Cerebellar cortex (tissue), 1 donor: ENCODE measurements at regions not wholly inside any gene's neighbourhood (a gene's known extent, or its start where the extent isn't known, plus 50 kb on each side); places are given as distances from the start of the nearest gene placed in this dataset.

Source experiments
- DNase-seq: peaks from one replicate; pipeline ENCODE4 v3.0.0-alpha.2; 2015; ENCODE audit warnings: low spot score

- no peak for DNase-seq
Observed at GRCh38 chr15:70277556-70277955, 179.8 kb upstream of the TLE3 start.

GRCh38 chr15:70276401-70276800 is 178.7 kb upstream of the TLE3 start:
- DNase-seq: no peak

- no peak for DNase-seq
Observed at GRCh38 chr15:70275461-70276138, 177.9 kb upstream of the TLE3 start.

GRCh38 chr15:70274908-70275307 is 177.2 kb upstream of the TLE3 start:
- no peak for DNase-seq

- DNase-seq: no peak
Observed at GRCh38 chr15:70274255-70274880, 176.7 kb upstream of the TLE3 start.

- no peak for DNase-seq
Observed at GRCh38 chr15:70273808-70274207, 176.1 kb upstream of the TLE3 start.

- DNase-seq: no peak
Observed at GRCh38 chr15:70272565-70273355, 175.0 kb upstream of the TLE3 start.

- peak; percentile 12 for DNase-seq
Observed at GRCh38 chr15:70271422-70272088, 173.8 kb upstream of the TLE3 start.

GRCh38 chr15:70270752-70271111 is 173.0 kb upstream of the TLE3 start:
- no peak for DNase-seq

- no peak for DNase-seq
Observed at GRCh38 chr15:70269991-70270751, 172.5 kb upstream of the TLE3 start.

GRCh38 chr15:70269311-70269911 is 171.7 kb upstream of the TLE3 start:
- no peak for DNase-seq

GRCh38 chr15:70268698-70269251 is 171.1 kb upstream of the TLE3 start:
- DNase-seq: no peak

- no peak for DNase-seq
Observed at GRCh38 chr15:70267879-70268278, 170.2 kb upstream of the TLE3 start.

GRCh38 chr15:70267306-70267705 is 169.6 kb upstream of the TLE3 start:
- DNase-seq: no peak

- no peak for DNase-seq
Observed at GRCh38 chr15:70266412-70267121, 168.8 kb upstream of the TLE3 start.

GRCh38 chr15:70265986-70266385 is 168.3 kb upstream of the TLE3 start:
- DNase-seq: no peak

GRCh38 chr15:70265466-70265978 is 167.8 kb upstream of the TLE3 start:
- no peak for DNase-seq

- DNase-seq: no peak
Observed at GRCh38 chr15:70264738-70265465, 167.2 kb upstream of the TLE3 start.

GRCh38 chr15:70264014-70264582 is 166.4 kb upstream of the TLE3 start:
- DNase-seq: no peak
